GM18519 (cell line): ENCODE measurements at regions not wholly inside any gene's neighbourhood (a gene's known extent, or its start where the extent isn't known, plus 50 kb on each side); places are given as distances from the start of the nearest gene placed in this dataset.

Experiments
- ATAC-seq: cut with Tn5 transposase; IDR thresholded peaks from one replicate; pipeline ENCODE4 v1.9.1; 2021; ENCODE audit warnings: mild to moderate bottlenecking, moderate library complexity; ENCODE audit not compliant: unreplicated experiment, low FRiP score

- no peak for ATAC-seq
Observed at GRCh38 chr20:56986931-56987720, 279.3 kb downstream of the BMP7 start.

DNA sequence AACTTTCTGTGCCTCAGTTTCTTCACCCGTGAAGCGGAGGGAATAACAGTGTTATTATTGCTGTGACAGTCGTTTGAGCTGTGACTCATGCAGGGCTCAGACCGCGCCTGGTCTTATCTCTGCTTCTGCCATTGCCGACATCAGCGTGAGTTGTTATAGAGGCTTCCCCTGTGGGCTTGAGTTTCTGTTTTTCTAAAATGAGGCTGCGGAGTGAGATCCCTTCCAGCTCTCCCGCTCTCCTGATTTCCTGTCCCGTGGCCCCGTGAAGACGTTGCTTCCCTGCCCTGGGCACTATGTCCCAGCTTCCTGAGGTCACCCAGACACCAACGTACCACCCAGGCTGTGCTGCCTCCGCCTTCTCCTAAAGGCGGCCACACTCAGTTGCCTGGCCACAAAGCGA lies 278.5 kb downstream of the BMP7 start:
- no peak for ATAC-seq

GRCh38 chr20:56988446-56988845 lies 278.0 kb downstream of the BMP7 start:
- no peak for ATAC-seq

GRCh38 chr20:56989516-56989915 lies 276.9 kb downstream of the BMP7 start:
- no peak for ATAC-seq

DNA sequence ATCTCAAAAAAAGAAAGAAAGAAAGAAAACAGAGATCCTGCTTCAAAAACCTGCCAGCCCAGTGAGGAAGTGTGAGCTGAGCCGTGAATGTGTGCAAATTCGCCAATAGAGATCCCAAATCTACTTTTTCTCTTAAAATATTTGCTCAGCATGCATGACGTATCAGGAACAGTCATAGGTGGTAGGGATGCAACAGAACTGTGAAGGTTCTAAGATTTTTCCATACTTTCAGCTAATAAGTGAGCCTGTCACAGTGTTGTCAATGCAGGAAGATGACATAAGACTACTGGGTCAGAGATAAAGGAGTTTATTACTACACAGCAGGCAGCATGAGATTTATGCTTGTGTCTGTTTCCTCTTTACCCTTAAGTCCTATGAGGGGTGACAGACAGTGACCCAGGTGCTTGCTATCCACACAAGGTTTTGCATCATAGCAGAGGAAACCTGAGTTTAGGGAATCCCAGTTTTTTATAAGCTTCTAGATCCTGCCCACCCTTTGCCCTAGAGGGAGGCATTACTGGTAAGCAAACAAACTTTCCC lies 273.4 kb downstream of the BMP7 start:
- no peak for ATAC-seq

DNA sequence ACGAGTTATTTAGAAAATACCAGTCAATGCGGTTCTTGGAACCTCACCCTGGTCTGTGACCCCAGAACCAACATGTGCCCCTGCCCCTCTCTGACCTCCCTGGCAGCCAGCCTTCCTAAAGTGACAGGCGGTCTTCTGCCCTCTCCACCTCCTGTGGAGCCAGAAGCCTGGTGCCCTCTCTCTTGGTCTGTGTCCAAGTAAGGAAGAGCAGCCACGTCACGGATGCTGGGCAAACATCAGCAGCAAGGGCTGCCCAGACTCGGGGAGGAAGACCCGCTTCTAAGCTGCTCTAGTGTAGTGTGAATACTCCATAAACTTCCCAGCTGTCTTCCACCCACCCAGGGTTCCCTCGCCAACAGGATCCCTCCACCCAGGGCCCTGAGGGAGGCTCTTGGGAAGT lies 272.4 kb downstream of the BMP7 start:
- no peak for ATAC-seq

DNA sequence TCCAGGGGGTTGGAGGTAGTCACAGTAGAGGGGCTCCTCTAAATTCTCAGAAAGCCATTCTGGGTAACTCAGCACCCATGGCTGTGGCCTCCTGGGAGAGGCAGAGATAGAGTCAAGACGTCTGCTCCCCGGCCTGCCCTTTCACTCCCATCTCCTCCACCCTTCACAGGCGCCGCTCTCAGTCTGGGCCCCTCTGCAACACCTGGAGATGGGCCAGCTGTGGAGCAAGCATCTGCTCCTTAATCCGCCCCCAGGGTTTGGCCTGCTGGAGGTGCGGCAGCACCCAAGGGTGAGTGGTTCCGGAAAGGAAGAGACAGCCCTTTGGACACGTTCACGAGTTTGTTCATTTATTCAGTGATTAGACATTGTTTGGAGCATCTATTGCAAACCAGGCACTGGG lies 271.3 kb downstream of the BMP7 start:
- ATAC-seq: no peak

- ATAC-seq: no peak
Observed at GRCh38 chr20:56995635-56996075, 270.8 kb downstream of the BMP7 start.

- no peak for ATAC-seq
Observed at GRCh38 chr20:56996533-56996932, 269.9 kb downstream of the BMP7 start.

DNA sequence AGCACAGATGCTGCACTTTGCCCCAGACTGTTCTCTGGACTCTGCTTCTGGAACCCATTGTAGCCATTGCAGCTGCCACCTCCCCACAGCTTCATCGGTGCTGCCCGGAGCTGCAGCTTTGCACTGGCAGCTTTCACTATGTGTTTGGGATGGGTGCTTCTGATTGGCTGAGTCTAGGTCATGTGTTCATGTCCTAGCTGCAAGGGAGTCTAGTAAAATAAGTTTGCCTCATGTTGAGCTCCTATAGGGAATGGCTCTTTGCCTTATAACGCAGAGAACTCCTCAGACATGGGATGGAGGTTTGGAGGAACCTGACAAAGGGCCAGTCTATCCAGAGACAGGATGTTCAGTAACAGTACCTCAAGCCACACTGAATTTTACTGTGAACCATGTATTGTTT lies 268.0 kb downstream of the BMP7 start:
- no peak for ATAC-seq

- no peak for ATAC-seq
Observed at GRCh38 chr20:57000441-57000968, 265.9 kb downstream of the BMP7 start.

- no peak for ATAC-seq
Observed at GRCh38 chr20:57001126-57001767, 265.2 kb downstream of the BMP7 start.

DNA sequence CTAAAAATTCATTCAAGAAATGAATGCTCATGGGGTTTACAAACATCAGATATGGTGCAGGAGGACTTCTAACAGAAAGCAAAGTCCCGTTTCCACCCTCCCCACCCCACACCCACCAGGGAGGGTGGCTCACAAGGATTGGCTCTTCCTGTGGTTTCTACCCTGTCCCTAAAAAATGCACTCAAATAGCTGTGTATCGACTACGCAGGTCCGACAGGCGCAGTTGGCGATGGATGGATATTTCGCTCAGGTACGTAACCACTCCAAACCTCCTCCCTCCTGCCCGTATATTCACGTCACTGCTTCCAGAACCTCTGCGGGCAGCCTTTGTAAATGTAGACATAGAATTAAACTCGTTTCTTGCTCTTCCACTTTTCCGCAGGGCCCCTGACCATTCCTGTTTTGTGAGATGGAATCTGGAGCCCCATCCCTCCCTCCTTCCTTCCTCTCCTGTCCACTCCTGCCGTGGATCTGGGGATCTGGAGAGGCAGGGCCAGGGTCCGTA lies 264.3 kb downstream of the BMP7 start:
- no peak for ATAC-seq

- ATAC-seq: no peak
Observed at GRCh38 chr20:57003012-57003411, 263.4 kb downstream of the BMP7 start.

- no peak for ATAC-seq
Observed at GRCh38 chr20:57004416-57004815, 262.0 kb downstream of the BMP7 start.

GRCh38 chr20:57004951-57005933 lies 261.2 kb downstream of the BMP7 start:
- ATAC-seq: no peak

DNA sequence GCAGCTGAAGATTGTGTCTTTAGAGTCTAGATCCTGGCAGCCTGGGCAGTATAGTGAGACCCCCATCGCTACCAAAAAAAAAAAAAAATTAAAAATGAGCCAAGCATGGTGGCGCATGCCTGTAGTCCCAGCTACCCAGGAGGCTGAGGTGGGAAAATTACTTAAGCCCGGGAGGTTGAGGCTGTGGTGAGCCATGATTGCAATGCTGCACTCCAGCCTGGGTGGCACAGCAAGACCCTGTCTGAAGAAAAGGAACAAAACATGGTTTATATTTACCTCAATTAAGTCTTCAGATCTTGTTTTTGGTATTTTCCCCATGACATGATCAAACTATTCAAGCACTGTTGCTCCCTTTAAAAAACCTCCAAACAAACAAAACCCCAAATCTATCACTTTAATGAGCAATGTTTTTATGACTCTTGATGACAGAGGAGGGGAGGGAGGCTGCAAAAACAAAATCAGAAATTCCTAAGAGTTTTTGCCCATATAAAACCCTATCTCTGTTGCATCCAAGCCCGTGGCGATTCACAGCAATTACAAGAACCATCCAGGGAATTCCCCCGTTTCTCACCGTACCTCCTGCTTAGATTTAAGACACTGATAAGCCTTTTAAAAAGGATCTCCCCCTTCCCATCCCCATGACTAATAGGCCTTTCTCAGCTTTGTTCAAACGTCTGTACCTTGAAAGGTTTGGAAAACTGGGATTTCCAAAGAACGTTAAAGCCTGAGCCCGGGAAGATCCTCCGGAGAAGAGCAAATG lies 259.9 kb downstream of the BMP7 start:
- no peak for ATAC-seq

GRCh38 chr20:57007171-57007540 lies 259.3 kb downstream of the BMP7 start:
- ATAC-seq: no peak

DNA sequence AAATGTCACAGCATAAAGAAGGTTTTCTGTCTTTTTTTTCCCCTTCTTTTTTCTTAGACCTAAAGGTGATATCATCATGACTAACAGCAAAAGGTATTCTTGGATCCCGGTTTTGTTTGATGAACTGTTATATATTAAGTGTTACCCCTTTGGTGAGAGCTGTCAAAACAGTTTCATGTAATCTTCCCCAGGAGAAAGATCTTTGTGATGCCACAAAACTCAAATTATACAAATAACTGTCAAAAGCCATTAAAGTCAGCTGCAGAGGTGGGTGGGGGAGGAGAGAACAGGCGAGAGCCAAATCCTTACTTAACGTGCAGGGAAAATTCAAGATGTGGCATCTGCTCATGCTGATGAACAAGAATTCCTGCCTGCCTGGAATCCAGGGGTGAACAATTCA lies 258.2 kb downstream of the BMP7 start:
- ATAC-seq: no peak

GRCh38 chr20:57009355-57009754 lies 257.1 kb downstream of the BMP7 start:
- ATAC-seq: no peak
